ENCODE measurements at regions not wholly inside any gene's neighbourhood (a gene's known extent, or its start where the extent isn't known, plus 50 kb on each side); places are given as distances from the start of the nearest gene placed in this dataset.

GRCh38 chr2:20144861-20145260, 80.1 kb downstream of the SDC1 start:
- H3K27ac ChIP-seq: no peak overlapping the region
- TF ChIP-seq, protein P1, sequence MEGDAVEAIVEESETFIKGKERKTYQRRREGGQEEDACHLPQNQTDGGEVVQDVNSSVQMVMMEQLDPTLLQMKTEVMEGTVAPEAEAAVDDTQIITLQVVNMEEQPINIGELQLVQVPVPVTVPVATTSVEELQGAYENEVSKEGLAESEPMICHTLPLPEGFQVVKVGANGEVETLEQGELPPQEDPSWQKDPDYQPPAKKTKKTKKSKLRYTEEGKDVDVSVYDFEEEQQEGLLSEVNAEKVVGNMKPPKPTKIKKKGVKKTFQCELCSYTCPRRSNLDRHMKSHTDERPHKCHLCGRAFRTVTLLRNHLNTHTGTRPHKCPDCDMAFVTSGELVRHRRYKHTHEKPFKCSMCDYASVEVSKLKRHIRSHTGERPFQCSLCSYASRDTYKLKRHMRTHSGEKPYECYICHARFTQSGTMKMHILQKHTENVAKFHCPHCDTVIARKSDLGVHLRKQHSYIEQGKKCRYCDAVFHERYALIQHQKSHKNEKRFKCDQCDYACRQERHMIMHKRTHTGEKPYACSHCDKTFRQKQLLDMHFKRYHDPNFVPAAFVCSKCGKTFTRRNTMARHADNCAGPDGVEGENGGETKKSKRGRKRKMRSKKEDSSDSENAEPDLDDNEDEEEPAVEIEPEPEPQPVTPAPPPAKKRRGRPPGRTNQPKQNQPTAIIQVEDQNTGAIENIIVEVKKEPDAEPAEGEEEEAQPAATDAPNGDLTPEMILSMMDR (conservative IDR thresholded peaks at IDR 0.05): no peak

DNA sequence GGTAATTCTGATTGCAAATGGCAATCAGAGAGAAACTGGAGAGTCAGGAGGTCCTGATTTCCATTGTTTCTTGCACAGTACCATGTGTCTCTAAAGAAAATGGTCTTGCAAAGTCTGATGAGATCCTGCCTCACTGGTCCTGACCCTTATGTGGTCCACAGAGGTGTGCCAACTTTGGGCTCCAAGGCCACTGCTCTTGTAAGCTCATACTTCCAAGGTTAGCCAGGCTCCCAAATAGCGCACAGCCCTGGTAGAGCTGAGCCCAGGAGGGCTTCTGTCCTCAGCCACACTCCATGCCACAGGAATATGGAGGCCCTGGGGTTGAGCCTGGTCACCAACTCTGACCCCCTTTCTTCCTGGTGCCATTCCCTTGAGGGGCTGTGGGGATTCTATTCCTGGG, 80.7 kb downstream of the SDC1 start:
- H3K27ac ChIP-seq: no peak overlapping the region
- TF ChIP-seq, protein P1 (conservative IDR thresholded peaks at IDR 0.05): no peak

- no peak overlapping the region for H3K27ac ChIP-seq
- TF ChIP-seq, protein P1 (conservative IDR thresholded peaks at IDR 0.05): no peak
Measured at GRCh38 chr2:20143263-20143662, 81.7 kb downstream of the SDC1 start.

- H3K27ac ChIP-seq: no peak overlapping the region
- TF ChIP-seq, protein P1 (conservative IDR thresholded peaks at IDR 0.05): no peak
Measured at GRCh38 chr2:20141806-20142205, 83.1 kb downstream of the SDC1 start.

GRCh38 chr2:20141056-20141762, 83.7 kb downstream of the SDC1 start:
- no peak overlapping the region for H3K27ac ChIP-seq
- TF ChIP-seq, protein P1 (conservative IDR thresholded peaks at IDR 0.05): no peak

DNA sequence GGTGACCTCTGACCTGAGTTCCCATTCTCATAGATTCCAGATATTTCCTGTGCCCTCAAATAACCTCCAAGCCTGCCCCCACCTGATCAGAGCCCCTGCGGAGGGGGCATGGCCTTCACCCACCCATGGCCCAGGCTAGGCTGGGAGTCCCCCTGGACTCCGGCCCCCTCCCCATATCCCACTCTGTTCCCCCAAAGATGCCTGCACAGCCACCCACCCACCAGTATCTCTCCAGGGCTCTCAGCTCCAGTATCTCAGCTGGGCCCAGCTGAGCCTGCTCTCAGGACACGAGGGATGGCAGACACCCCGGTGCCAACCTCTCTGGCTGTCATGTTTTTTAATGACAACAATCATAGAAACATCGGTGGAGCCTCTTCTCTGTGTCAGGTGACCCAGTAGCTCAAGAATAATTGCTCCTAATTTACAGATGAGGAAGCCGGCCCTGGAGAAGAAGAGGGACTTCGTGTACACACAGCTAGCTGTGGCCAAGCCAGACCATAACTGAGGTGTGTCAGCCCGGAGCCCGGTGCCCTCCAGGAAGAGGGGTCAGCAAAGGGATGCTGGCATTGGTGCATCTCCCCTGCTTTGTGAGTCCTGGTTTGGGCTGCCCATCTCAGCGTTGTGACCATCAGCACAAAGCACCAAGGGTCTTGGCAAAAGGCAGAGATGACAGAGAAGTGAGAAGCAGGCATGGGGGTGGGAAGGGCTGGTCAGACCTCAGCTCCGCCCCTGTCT, 84.4 kb downstream of the SDC1 start:
- TF ChIP-seq, protein P1 (conservative IDR thresholded peaks at IDR 0.05): no peak
- H3K27ac ChIP-seq: no peak overlapping the region

GRCh38 chr2:20139407-20140172, 85.3 kb downstream of the SDC1 start:
- TF ChIP-seq, protein P1 (conservative IDR thresholded peaks at IDR 0.05): no peak
- H3K27ac ChIP-seq: no peak overlapping the region

Measured in VCaP (cell line).